ENCODE measurements at regions not wholly inside any gene's neighbourhood (a gene's known extent, or its start where the extent isn't known, plus 50 kb on each side); places are given as distances from the start of the nearest gene placed in this dataset.
"Not testable (repeated sequence)": the region's sequence is repeated elsewhere in the genome, so short reads cannot be mapped to it uniquely, and the experiment has no call there.

DNA sequence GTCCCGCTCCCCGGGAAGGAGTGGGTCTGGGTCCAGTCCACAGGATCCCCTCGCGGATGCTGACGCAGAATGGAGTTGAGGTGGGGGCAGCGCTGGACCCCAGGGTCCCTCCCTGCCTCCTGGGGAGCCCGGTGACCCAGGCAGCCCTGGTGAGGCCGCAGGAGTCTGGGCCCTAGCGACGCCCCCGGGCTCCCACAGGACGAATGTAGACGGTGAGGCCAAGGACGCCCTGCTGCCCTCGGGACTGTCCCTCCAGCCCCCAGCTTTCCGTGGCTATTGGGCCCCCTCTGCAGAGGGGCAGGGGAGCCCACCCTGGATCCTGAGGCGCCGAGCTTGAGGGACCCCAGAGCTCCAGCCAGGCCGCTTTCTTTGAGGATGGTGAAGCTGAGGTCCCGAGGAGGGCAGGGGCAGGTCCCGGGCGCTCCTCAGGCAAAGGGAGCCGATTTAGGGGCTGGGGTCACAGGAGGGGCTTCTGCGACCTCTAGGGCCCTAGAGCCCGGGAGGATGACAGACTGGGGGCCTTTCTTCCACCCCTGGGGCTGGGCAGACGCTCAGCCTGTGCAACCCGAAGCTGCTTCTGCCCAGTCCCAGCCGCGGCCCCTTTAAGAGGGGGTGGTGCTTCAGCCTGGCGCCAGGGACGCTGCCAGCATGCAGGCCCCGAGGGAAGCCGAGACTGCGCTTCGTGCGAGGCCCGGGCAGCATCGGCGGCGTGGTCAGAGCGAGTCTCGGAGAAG, 986.8 kb downstream of the TUBA3C start:
- not testable (repeated sequence) for DNase-seq (ENCODE audit: low read depth in 2 of 2); H3K27me3 ChIP-seq (ENCODE audit: control insufficient read depth, insufficient read depth, low read length); H3K27ac ChIP-seq (ENCODE audit: insufficient read depth, low read length); H3K79me2 ChIP-seq (ENCODE audit: control insufficient read depth, insufficient read depth, low read length); H3K4me1 ChIP-seq (ENCODE audit: control insufficient read depth, extremely low read depth, insufficient read depth, low read length); H3K4me2 ChIP-seq (ENCODE audit: extremely low read depth, insufficient read depth, low read length); H3K9me3 ChIP-seq (ENCODE audit: control insufficient read depth, insufficient read depth, low read depth, low read length); H4K20me1 ChIP-seq (ENCODE audit: control insufficient read depth, extremely low read depth, insufficient read depth, low read length); H2AFZ ChIP-seq (ENCODE audit: low read length); H3K4me3 ChIP-seq (replicated peaks in 1 of 4; ENCODE audit: control extremely low read depth in 1 of 4, insufficient read depth in 1 of 4, low read depth in 3 of 4, low read length in 4 of 4); H3K36me3 ChIP-seq (ENCODE audit: control insufficient read depth, insufficient read depth, low read length); H3K9ac ChIP-seq (ENCODE audit: insufficient read depth, low read length)

DNA sequence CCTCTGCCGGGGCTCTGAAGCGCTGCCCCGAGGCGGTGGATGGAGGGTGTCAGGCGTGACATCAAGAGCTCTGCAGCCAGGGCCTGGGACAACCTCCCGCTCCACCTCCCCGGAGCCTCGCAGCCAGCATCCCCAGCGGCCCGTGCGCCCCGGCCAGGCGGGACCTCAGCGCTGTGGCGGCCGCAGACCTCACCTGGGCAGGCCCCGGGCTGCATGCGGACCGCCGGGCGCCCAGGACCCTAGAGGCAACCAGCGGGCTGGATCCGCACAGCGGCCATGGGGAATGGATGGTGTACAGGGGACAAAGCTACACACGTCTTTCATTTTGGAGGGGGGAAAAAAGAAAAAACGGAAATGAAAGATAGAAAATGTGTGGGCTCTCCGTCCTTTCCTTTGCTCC, 987.5 kb downstream of the TUBA3C start:
- not testable (repeated sequence) for H2AFZ ChIP-seq (ENCODE audit: low read length); H3K36me3 ChIP-seq (ENCODE audit: control insufficient read depth, insufficient read depth, low read length)

More for the DNA sequence above, 987.5 kb downstream of the TUBA3C start:
- H3K9ac ChIP-seq (ENCODE audit: insufficient read depth, low read length); H3K9me3 ChIP-seq (ENCODE audit: control insufficient read depth, insufficient read depth, low read depth, low read length); H4K20me1 ChIP-seq (ENCODE audit: control insufficient read depth, extremely low read depth, insufficient read depth, low read length); H3K27ac ChIP-seq (ENCODE audit: insufficient read depth, low read length); H3K4me1 ChIP-seq (ENCODE audit: control insufficient read depth, extremely low read depth, insufficient read depth, low read length); H3K4me3 ChIP-seq (replicated peaks in 1 of 4; ENCODE audit: control extremely low read depth in 1 of 4, insufficient read depth in 1 of 4, low read depth in 3 of 4, low read length in 4 of 4); H3K27me3 ChIP-seq (ENCODE audit: control insufficient read depth, insufficient read depth, low read length); H3K79me2 ChIP-seq (ENCODE audit: control insufficient read depth, insufficient read depth, low read length); H3K4me2 ChIP-seq (ENCODE audit: extremely low read depth, insufficient read depth, low read length); DNase-seq (ENCODE audit: low read depth in 2 of 2): not testable (repeated sequence)
